HG02840 (cell line): ENCODE measurements at regions not wholly inside any gene's neighbourhood (a gene's known extent, or its start where the extent isn't known, plus 50 kb on each side); places are given as distances from the start of the nearest gene placed in this dataset.

ENCODE experiments used
- ATAC-seq: cut with Tn5 transposase; IDR thresholded peaks from one replicate; pipeline ENCODE4 v1.9.1; 2021; ENCODE audit warnings: mild to moderate bottlenecking, moderate library complexity, moderate number of reproducible peaks; ENCODE audit not compliant: unreplicated experiment, low FRiP score

GRCh38 chr4:140316799-140317198 lies 56.6 kb upstream of the SCOC start:
- ATAC-seq: no peak

GRCh38 chr4:140315970-140316369 lies 57.5 kb upstream of the SCOC start:
- ATAC-seq: no peak

GRCh38 chr4:140315438-140315837 lies 58.0 kb upstream of the SCOC start:
- ATAC-seq: no peak

- no peak for ATAC-seq
Observed at GRCh38 chr4:140315019-140315418, 58.4 kb upstream of the SCOC start.

- ATAC-seq: no peak
Observed at GRCh38 chr4:140312100-140312499, 61.3 kb upstream of the SCOC start.

- ATAC-seq: no peak
Observed at GRCh38 chr4:140311257-140311835, 62.1 kb upstream of the SCOC start.

GRCh38 chr4:140309124-140309870 lies 64.1 kb upstream of the SCOC start:
- ATAC-seq: no peak

- ATAC-seq: no peak
Observed at GRCh38 chr4:140308366-140309123, 64.9 kb upstream of the SCOC start.

GRCh38 chr4:140305053-140305452 lies 68.4 kb upstream of the SCOC start:
- ATAC-seq: no peak

- ATAC-seq: no peak
Observed at GRCh38 chr4:140304346-140304745, 69.1 kb upstream of the SCOC start.

GRCh38 chr4:140302151-140302859 lies 71.1 kb upstream of the SCOC start:
- no peak for ATAC-seq

GRCh38 chr4:140300271-140300970 lies 73.0 kb upstream of the SCOC start:
- no peak for ATAC-seq

- ATAC-seq: no peak
Observed at GRCh38 chr4:140298001-140298400, 75.4 kb upstream of the SCOC start.

GRCh38 chr4:140297221-140297570 lies 76.2 kb upstream of the SCOC start:
- ATAC-seq: no peak

- ATAC-seq: no peak
Observed at GRCh38 chr4:140296335-140297220, 76.9 kb upstream of the SCOC start.

GRCh38 chr4:140293979-140294378 lies 79.5 kb upstream of the SCOC start:
- ATAC-seq: no peak

- no peak for ATAC-seq
Observed at GRCh38 chr4:140291259-140291658, 82.2 kb upstream of the SCOC start.

- no peak for ATAC-seq
Observed at GRCh38 chr4:140289486-140289885, 84.0 kb upstream of the SCOC start.

GRCh38 chr4:140286456-140286855 lies 87.0 kb upstream of the SCOC start:
- ATAC-seq: no peak

GRCh38 chr4:140284456-140284855 lies 89.0 kb upstream of the SCOC start:
- ATAC-seq: no peak
